GM10266 (cell line): ENCODE measurements at regions not wholly inside any gene's neighbourhood (a gene's known extent, or its start where the extent isn't known, plus 50 kb on each side); places are given as distances from the start of the nearest gene placed in this dataset.

Experiments used
- DNase-seq: peaks from one replicate; pipeline ENCODE4 v3.0.0; 2012; ENCODE audit errors: extremely low spot score
- TF ChIP-seq, protein P1 (sequence below): IDR thresholded peaks from 2 replicates; pipeline ENCODE4 v1.5.1; 2012; ENCODE audit warnings: mild to moderate bottlenecking, low read depth; ENCODE audit not compliant: control insufficient read depth, insufficient read depth; ENCODE audit errors: missing control alignments

DNA sequence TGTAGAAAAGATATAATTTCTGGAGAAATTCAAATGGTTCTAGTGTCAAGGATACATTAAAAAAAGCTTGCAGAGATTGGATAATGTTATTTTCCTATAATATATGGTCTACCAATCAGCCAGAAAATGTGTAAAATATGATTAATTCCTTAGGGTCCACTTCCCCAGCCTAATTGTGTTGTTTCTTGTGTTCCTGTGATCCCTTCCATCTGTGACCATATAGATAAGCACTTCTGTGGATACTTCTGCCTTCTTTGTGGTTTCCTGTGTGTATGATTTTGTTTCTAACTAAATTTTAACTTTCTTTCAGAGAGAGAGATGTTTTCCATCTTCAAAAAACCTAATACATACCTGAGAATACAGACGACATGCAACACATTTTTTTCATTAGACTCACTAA lies 367.1 kb upstream of the PIK3C3 start:
- TF ChIP-seq, protein P1, sequence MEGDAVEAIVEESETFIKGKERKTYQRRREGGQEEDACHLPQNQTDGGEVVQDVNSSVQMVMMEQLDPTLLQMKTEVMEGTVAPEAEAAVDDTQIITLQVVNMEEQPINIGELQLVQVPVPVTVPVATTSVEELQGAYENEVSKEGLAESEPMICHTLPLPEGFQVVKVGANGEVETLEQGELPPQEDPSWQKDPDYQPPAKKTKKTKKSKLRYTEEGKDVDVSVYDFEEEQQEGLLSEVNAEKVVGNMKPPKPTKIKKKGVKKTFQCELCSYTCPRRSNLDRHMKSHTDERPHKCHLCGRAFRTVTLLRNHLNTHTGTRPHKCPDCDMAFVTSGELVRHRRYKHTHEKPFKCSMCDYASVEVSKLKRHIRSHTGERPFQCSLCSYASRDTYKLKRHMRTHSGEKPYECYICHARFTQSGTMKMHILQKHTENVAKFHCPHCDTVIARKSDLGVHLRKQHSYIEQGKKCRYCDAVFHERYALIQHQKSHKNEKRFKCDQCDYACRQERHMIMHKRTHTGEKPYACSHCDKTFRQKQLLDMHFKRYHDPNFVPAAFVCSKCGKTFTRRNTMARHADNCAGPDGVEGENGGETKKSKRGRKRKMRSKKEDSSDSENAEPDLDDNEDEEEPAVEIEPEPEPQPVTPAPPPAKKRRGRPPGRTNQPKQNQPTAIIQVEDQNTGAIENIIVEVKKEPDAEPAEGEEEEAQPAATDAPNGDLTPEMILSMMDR = no peak
- DNase-seq = no peak

- no peak for DNase-seq
- TF ChIP-seq, protein P1 = no peak
These were observed 369.5 kb upstream of the PIK3C3 start for GRCh38 chr18:41585512-41585911.

- DNase-seq = no peak
- TF ChIP-seq, protein P1 = no peak
These were observed 375.8 kb upstream of the PIK3C3 start for GRCh38 chr18:41579185-41579584.

DNA sequence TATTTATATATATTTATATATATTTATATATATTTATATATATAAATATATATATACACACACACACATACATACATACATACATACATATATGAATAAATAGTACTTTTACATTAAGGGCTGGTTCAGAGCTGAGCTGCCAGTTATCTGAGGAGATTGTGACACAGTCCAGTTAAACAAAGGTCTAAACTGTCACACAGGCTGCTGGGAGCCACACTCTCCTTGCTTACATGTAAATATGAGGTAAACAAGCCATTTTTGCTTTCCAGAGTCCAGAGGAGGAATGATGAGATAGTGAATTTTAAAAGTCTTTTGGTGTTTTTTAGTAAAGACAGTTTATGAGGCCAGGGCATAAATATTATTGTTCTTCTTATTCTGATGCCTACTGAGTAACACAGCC lies 377.5 kb upstream of the PIK3C3 start:
- no peak for DNase-seq
- TF ChIP-seq, protein P1 = no peak

DNA sequence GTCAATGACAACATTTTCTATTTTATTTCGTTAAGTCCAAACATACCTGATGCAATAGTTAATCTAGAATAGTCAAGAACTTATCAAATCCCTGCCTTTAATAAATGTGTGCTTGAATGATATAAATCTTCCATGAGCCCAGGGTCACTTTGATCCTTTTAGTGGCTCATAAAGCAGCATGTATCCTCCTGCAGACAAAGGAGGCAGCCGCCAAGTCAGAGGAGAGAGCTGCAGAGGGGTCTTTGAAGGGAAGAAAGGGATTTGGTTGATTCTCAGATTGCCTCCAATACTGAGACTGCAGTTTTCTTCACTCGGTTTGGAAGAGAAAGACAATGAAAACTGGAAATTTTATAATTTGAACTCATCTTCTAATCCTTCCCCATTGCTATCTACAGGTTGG lies 378.4 kb upstream of the PIK3C3 start:
- TF ChIP-seq, protein P1 = no peak
- DNase-seq = no peak

DNA sequence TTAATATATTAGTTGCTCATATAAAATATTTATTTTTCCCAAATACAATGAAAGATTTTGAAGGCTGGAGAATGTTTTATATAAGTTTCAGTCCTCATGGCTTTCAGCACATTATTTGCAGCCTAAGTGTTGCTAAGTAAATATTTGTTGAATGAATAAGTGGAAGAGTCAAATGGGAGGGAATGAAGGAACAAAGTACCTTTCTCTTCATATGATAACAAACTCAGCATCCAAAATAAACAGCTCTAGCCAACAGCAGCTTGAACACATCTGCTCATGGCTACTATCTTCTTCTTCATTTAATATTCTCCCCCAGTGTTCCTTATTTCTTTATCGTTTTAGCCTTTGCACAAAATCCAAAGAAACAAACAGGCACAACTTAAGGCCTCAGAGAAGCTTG lies 385.2 kb upstream of the PIK3C3 start:
- no peak for DNase-seq
- TF ChIP-seq, protein P1 = no peak

DNA sequence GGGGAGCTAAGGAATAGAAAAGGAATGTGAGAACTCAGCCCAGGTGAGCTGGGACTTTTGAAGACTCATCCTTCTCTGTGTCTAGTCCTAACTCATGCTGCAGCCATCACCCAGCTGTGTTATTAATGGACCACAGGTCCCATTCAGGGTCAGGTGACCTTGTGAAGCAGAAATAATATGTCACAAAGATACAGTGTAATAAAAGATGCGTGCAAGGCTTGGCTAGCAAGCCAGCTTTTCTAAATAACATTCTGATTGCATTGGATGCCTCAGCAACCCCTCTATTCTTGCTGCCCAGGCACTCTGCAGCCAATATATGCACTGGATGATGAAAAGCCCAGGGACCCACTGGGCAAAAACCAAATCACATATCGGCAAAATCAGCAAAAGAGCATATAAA lies 393.1 kb upstream of the PIK3C3 start:
- no peak for DNase-seq
- TF ChIP-seq, protein P1 = no peak

DNA sequence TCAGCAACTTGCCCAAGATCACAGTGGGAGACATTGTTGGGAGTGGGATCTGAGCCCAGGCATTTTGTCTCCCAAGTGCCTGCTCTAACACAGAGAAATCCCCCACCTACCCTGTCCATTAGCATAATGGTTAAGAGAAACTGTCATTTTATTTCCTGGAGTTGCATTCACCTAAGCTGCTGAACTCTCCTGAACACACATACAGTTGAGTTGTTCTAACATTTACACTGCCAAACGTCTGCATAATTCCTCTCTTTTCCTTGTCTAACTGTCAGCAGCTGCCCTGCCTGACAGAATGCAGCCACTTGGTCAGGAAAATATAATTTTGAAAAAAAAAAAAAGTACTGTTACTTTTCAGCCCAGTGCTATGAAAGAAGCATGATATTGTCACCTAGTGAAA lies 396.3 kb upstream of the PIK3C3 start:
- TF ChIP-seq, protein P1 = no peak
- no peak for DNase-seq
